Osteocyte (in vitro differentiated cells): ENCODE measurements at regions not wholly inside any gene's neighbourhood (a gene's known extent, or its start where the extent isn't known, plus 50 kb on each side); places are given as distances from the start of the nearest gene placed in this dataset.

Source experiments
- DNase-seq: peaks from one replicate; pipeline ENCODE4 v3.0.0; 2021; ENCODE audit warnings: mixed read lengths; ENCODE audit not compliant: unreplicated experiment; ENCODE audit errors: extremely low spot score
- H3K27ac Mint-ChIP-seq: one replicate; pipeline ENCODE4 v1.8.0; 2021; ENCODE audit warnings: mild to moderate bottlenecking, mixed read lengths; ENCODE audit not compliant: unreplicated experiment
- H3K27me3 Mint-ChIP-seq: one replicate; pipeline ENCODE4 v1.8.0; 2021; ENCODE audit warnings: mixed read lengths; ENCODE audit not compliant: unreplicated experiment
- H3K36me3 Mint-ChIP-seq: one replicate; pipeline ENCODE4 v1.8.0; 2021; ENCODE audit warnings: mixed read lengths; ENCODE audit not compliant: unreplicated experiment
- H3K4me1 Mint-ChIP-seq: one replicate; pipeline ENCODE4 v1.8.0; 2021; ENCODE audit warnings: mixed read lengths; ENCODE audit not compliant: unreplicated experiment
- H3K4me3 Mint-ChIP-seq: one replicate; pipeline ENCODE4 v1.8.0; 2021; ENCODE audit warnings: mild to moderate bottlenecking, moderate library complexity, mixed read lengths; ENCODE audit not compliant: unreplicated experiment
- H3K9me3 Mint-ChIP-seq: one replicate; pipeline ENCODE4 v1.8.0; 2021; ENCODE audit warnings: mixed read lengths; ENCODE audit not compliant: unreplicated experiment
- CTCF ChIP-seq: fragments of 200-600 bp; sonication (generic); IDR thresholded peaks from 2 replicates; pipeline ENCODE4 v1.5.0; 2021; ENCODE audit warnings: antibody characterized with exemption, mild to moderate bottlenecking, moderate library complexity

- H3K27ac Mint-ChIP-seq = no peak overlapping the region
- no peak overlapping the region for H3K4me3 Mint-ChIP-seq
Observed at GRCh38 chr2:10235909-10236550, 66.7 kb upstream of the HPCAL1 start.

GRCh38 chr2:10236571-10237391, 65.9 kb upstream of the HPCAL1 start:
- Mint-ChIP-seq H3K36me3 (no peaks in the 10 kb centered on the region), H3K9me3 (no peaks in the 10 kb centered on the region), H3K27ac (no peak overlapping the region), H3K4me3 (no peak overlapping the region), H3K4me1 (no peaks in the 10 kb centered on the region), H3K27me3 (no peaks in the 10 kb centered on the region)
- no peak for DNase-seq
- no peak for TF ChIP-seq CTCF

More at GRCh38 chr2:10235909-10236550, 66.7 kb upstream of the HPCAL1 start:
- no peak for TF ChIP-seq CTCF
- Mint-ChIP-seq H3K27me3 (no peaks in the 10 kb centered on the region), H3K4me1 (no peaks in the 10 kb centered on the region), H3K9me3 (no peaks in the 10 kb centered on the region), H3K36me3 (no peaks in the 10 kb centered on the region)
- no peak for DNase-seq

- no peaks in the 10 kb centered on the region for H3K27me3 Mint-ChIP-seq
- H3K4me3 Mint-ChIP-seq = no peak overlapping the region
- no peaks in the 10 kb centered on the region for H3K9me3 Mint-ChIP-seq
- no peak for TF ChIP-seq CTCF
- peaks cover 4% of the 10 kb centered on the region for H3K4me1 Mint-ChIP-seq
- H3K36me3 Mint-ChIP-seq = no peaks in the 10 kb centered on the region
- no peak for DNase-seq
- H3K27ac Mint-ChIP-seq = no peak overlapping the region
Observed at GRCh38 chr2:10237392-10238321, 65.0 kb upstream of the HPCAL1 start.

GRCh38 chr2:10238396-10238795, 64.3 kb upstream of the HPCAL1 start:
- no peaks in the 10 kb centered on the region for H3K36me3 Mint-ChIP-seq
- TF ChIP-seq CTCF = no peak
- H3K4me3 Mint-ChIP-seq = no peak overlapping the region
- no peak for DNase-seq
- H3K9me3 Mint-ChIP-seq = no peaks in the 10 kb centered on the region
- peaks cover 9% of the 10 kb centered on the region for H3K4me1 Mint-ChIP-seq
- no peaks in the 10 kb centered on the region for H3K27me3 Mint-ChIP-seq
- no peak overlapping the region for H3K27ac Mint-ChIP-seq
